ENCODE measurements at regions not wholly inside any gene's neighbourhood (a gene's known extent, or its start where the extent isn't known, plus 50 kb on each side); places are given as distances from the start of the nearest gene placed in this dataset.

GRCh38 chr22:27625769-27626674 is 175.5 kb downstream of the MN1 start:
- Histone ChIP-seq H3K36me3 (ENCODE audit: insufficient read depth, low read length) (no peaks in the 10 kb centered on the region), H3K9me3 (replicated peaks; ENCODE audit: low read length) (no peaks in the 10 kb centered on the region), H3K4me2 (ENCODE audit: low read length) (no peak overlapping the region), H3K9ac (ENCODE audit: low read depth, low read length) (no peak overlapping the region), H3K4me3 (ENCODE audit: low read length) (no peak overlapping the region), H3K27me3 (ENCODE audit: control insufficient read depth, insufficient read depth, low read length) (peaks cover 17% of the 10 kb centered on the region), H3K4me1 (ENCODE audit: control insufficient read depth, insufficient read depth, low read length) (no peaks in the 10 kb centered on the region)

GRCh38 chr22:27626675-27627443 is 174.7 kb downstream of the MN1 start:
- H3K9me3 ChIP-seq (replicated peaks; ENCODE audit: low read length), result no peaks in the 10 kb centered on the region
- no peak overlapping the region for H3K9ac ChIP-seq (ENCODE audit: low read depth, low read length)
- H3K36me3 ChIP-seq (ENCODE audit: insufficient read depth, low read length), result no peaks in the 10 kb centered on the region
- no peak overlapping the region for H3K4me3 ChIP-seq (ENCODE audit: low read length)
- peaks cover 17% of the 10 kb centered on the region for H3K27me3 ChIP-seq (ENCODE audit: control insufficient read depth, insufficient read depth, low read length)
- no peak overlapping the region for H3K4me2 ChIP-seq (ENCODE audit: low read length)
- no peaks in the 10 kb centered on the region for H3K4me1 ChIP-seq (ENCODE audit: control insufficient read depth, insufficient read depth, low read length)

GRCh38 chr22:27627444-27627833 is 174.1 kb downstream of the MN1 start:
- no peaks in the 10 kb centered on the region for H3K9me3 ChIP-seq (replicated peaks; ENCODE audit: low read length)
- H3K4me3 ChIP-seq (ENCODE audit: low read length), result no peak overlapping the region
- H3K4me2 ChIP-seq (ENCODE audit: low read length), result no peak overlapping the region
- no peaks in the 10 kb centered on the region for H3K4me1 ChIP-seq (ENCODE audit: control insufficient read depth, insufficient read depth, low read length)
- no peak overlapping the region for H3K9ac ChIP-seq (ENCODE audit: low read depth, low read length)
- peaks cover 17% of the 10 kb centered on the region for H3K27me3 ChIP-seq (ENCODE audit: control insufficient read depth, insufficient read depth, low read length)
- H3K36me3 ChIP-seq (ENCODE audit: insufficient read depth, low read length), result no peaks in the 10 kb centered on the region

GRCh38 chr22:27627901-27628300 is 173.7 kb downstream of the MN1 start:
- H3K36me3 ChIP-seq (ENCODE audit: insufficient read depth, low read length), result no peaks in the 10 kb centered on the region
- H3K4me3 ChIP-seq (ENCODE audit: low read length), result no peak overlapping the region
- H3K9ac ChIP-seq (ENCODE audit: low read depth, low read length), result no peak overlapping the region
- peaks cover 17% of the 10 kb centered on the region for H3K27me3 ChIP-seq (ENCODE audit: control insufficient read depth, insufficient read depth, low read length)
- H3K4me1 ChIP-seq (ENCODE audit: control insufficient read depth, insufficient read depth, low read length), result no peaks in the 10 kb centered on the region
- H3K4me2 ChIP-seq (ENCODE audit: low read length), result no peak overlapping the region
- H3K9me3 ChIP-seq (replicated peaks; ENCODE audit: low read length), result no peaks in the 10 kb centered on the region

GRCh38 chr22:27628341-27628740 is 173.2 kb downstream of the MN1 start:
- Histone ChIP-seq H3K4me3 (ENCODE audit: low read length) (no peak overlapping the region), H3K9ac (ENCODE audit: low read depth, low read length) (no peak overlapping the region), H3K4me1 (ENCODE audit: control insufficient read depth, insufficient read depth, low read length) (no peaks in the 10 kb centered on the region), H3K27me3 (ENCODE audit: control insufficient read depth, insufficient read depth, low read length) (peaks cover 17% of the 10 kb centered on the region), H3K36me3 (ENCODE audit: insufficient read depth, low read length) (no peaks in the 10 kb centered on the region), H3K4me2 (ENCODE audit: low read length) (no peak overlapping the region), H3K9me3 (replicated peaks; ENCODE audit: low read length) (no peaks in the 10 kb centered on the region)

- no peaks in the 10 kb centered on the region for H3K9me3 ChIP-seq (replicated peaks; ENCODE audit: low read length)
- H3K4me3 ChIP-seq (ENCODE audit: low read length), result no peak overlapping the region
- peaks cover 19% of the 10 kb centered on the region for H3K27me3 ChIP-seq (ENCODE audit: control insufficient read depth, insufficient read depth, low read length)
- H3K36me3 ChIP-seq (ENCODE audit: insufficient read depth, low read length), result no peaks in the 10 kb centered on the region
- no peak overlapping the region for H3K9ac ChIP-seq (ENCODE audit: low read depth, low read length)
- H3K4me2 ChIP-seq (ENCODE audit: low read length), result no peak overlapping the region
- no peaks in the 10 kb centered on the region for H3K4me1 ChIP-seq (ENCODE audit: control insufficient read depth, insufficient read depth, low read length)
These were observed 172.5 kb downstream of the MN1 start for GRCh38 chr22:27628891-27629631.

- H3K27me3 ChIP-seq (ENCODE audit: control insufficient read depth, insufficient read depth, low read length), result peaks cover 16% of the 10 kb centered on the region
- H3K36me3 ChIP-seq (ENCODE audit: insufficient read depth, low read length), result no peaks in the 10 kb centered on the region
- no peaks in the 10 kb centered on the region for H3K4me1 ChIP-seq (ENCODE audit: control insufficient read depth, insufficient read depth, low read length)
- no peak overlapping the region for H3K4me3 ChIP-seq (ENCODE audit: low read length)
- no peaks in the 10 kb centered on the region for H3K9me3 ChIP-seq (replicated peaks; ENCODE audit: low read length)
- H3K4me2 ChIP-seq (ENCODE audit: low read length), result no peak overlapping the region
- H3K9ac ChIP-seq (ENCODE audit: low read depth, low read length), result no peak overlapping the region
These were observed 171.5 kb downstream of the MN1 start for GRCh38 chr22:27629908-27630673.

GRCh38 chr22:27630754-27631153 is 170.8 kb downstream of the MN1 start:
- Histone ChIP-seq H3K27me3 (ENCODE audit: control insufficient read depth, insufficient read depth, low read length) (peaks cover 23% of the 10 kb centered on the region), H3K36me3 (ENCODE audit: insufficient read depth, low read length) (no peaks in the 10 kb centered on the region), H3K9me3 (replicated peaks; ENCODE audit: low read length) (no peaks in the 10 kb centered on the region), H3K4me3 (ENCODE audit: low read length) (no peak overlapping the region), H3K4me1 (ENCODE audit: control insufficient read depth, insufficient read depth, low read length) (no peaks in the 10 kb centered on the region), H3K9ac (ENCODE audit: low read depth, low read length) (no peak overlapping the region), H3K4me2 (ENCODE audit: low read length) (no peak overlapping the region)

- H3K9me3 ChIP-seq (replicated peaks; ENCODE audit: low read length), result no peaks in the 10 kb centered on the region
- H3K4me1 ChIP-seq (ENCODE audit: control insufficient read depth, insufficient read depth, low read length), result no peaks in the 10 kb centered on the region
- no peak overlapping the region for H3K9ac ChIP-seq (ENCODE audit: low read depth, low read length)
- H3K4me2 ChIP-seq (ENCODE audit: low read length), result no peak overlapping the region
- H3K27me3 ChIP-seq (ENCODE audit: control insufficient read depth, insufficient read depth, low read length), result peaks cover 32% of the 10 kb centered on the region
- H3K36me3 ChIP-seq (ENCODE audit: insufficient read depth, low read length), result no peaks in the 10 kb centered on the region
- H3K4me3 ChIP-seq (ENCODE audit: low read length), result no peak overlapping the region
These were observed 169.9 kb downstream of the MN1 start for GRCh38 chr22:27631641-27632040.

GRCh38 chr22:27632451-27633295 is 168.9 kb downstream of the MN1 start:
- Histone ChIP-seq H3K36me3 (ENCODE audit: insufficient read depth, low read length) (no peaks in the 10 kb centered on the region), H3K27me3 (ENCODE audit: control insufficient read depth, insufficient read depth, low read length) (peaks cover 37% of the 10 kb centered on the region), H3K4me2 (ENCODE audit: low read length) (no peak overlapping the region), H3K9me3 (replicated peaks; ENCODE audit: low read length) (no peaks in the 10 kb centered on the region), H3K4me3 (ENCODE audit: low read length) (no peak overlapping the region), H3K9ac (ENCODE audit: low read depth, low read length) (no peak overlapping the region), H3K4me1 (ENCODE audit: control insufficient read depth, insufficient read depth, low read length) (no peaks in the 10 kb centered on the region)

Data from skeletal muscle satellite cell (primary cell).